ENCODE measurements at regions not wholly inside any gene's neighbourhood (a gene's known extent, or its start where the extent isn't known, plus 50 kb on each side); places are given as distances from the start of the nearest gene placed in this dataset.

GRCh38 chrX:142938793-142939192 is 86.9 kb upstream of the SPANXN4 start:
- TF ChIP-seq ZNF20 (CRISPR knock-in tag; IDR thresholded peaks at IDR 0.05) = no peak
- TF ChIP-seq SIX1 (CRISPR knock-in tag; IDR thresholded peaks at IDR 0.05; ENCODE audit: borderline replicate concordance) = no peak
- no peak for TF ChIP-seq HINFP (CRISPR knock-in tag; IDR thresholded peaks at IDR 0.05; ENCODE audit: low read depth)
- no peak for TF ChIP-seq TAF1 (CRISPR knock-in tag; IDR thresholded peaks at IDR 0.05)
